ENCODE measurements at regions not wholly inside any gene's neighbourhood (a gene's known extent, or its start where the extent isn't known, plus 50 kb on each side); places are given as distances from the start of the nearest gene placed in this dataset.

- no peak overlapping the region for H3K4me3 ChIP-seq
- no peak for TF ChIP-seq CTCF (IDR thresholded peaks at IDR 0.05)
- no peak overlapping the region for H3K27ac ChIP-seq
Measured at GRCh38 chr5:166992874-166993722, 1298.3 kb upstream of the WWC1 start.

GRCh38 chr5:166994226-166994625 lies 1297.2 kb upstream of the WWC1 start:
- H3K4me3 ChIP-seq = no peak overlapping the region
- no peak for DNase-seq (ENCODE audit: low spot score)
- H3K27ac ChIP-seq = no peak overlapping the region
- H3K36me3 ChIP-seq = no peaks in the 10 kb centered on the region
- H3K9me3 ChIP-seq = no peaks in the 10 kb centered on the region
- no peak for TF ChIP-seq CTCF (IDR thresholded peaks at IDR 0.05)
- H3K27me3 ChIP-seq = no peaks in the 10 kb centered on the region
- peaks cover 0 to 5% of the 10 kb centered on the region in 2 donors for H3K4me1 ChIP-seq

More at GRCh38 chr5:166992874-166993722, 1298.3 kb upstream of the WWC1 start:
- DNase-seq (ENCODE audit: low spot score) = no peak
- Histone ChIP-seq H3K4me1 (peaks cover 0 to 5% of the 10 kb centered on the region in 2 donors), H3K36me3 (no peaks in the 10 kb centered on the region), H3K27me3 (no peaks in the 10 kb centered on the region), H3K9me3 (no peaks in the 10 kb centered on the region)

- H3K36me3 ChIP-seq = no peaks in the 10 kb centered on the region
- no peaks in the 10 kb centered on the region for H3K4me1 ChIP-seq
- no peaks in the 10 kb centered on the region for H3K27me3 ChIP-seq
- no peak for DNase-seq (ENCODE audit: low spot score)
- no peak for TF ChIP-seq CTCF (IDR thresholded peaks at IDR 0.05)
- no peak overlapping the region for H3K27ac ChIP-seq
- H3K4me3 ChIP-seq = no peak overlapping the region
- no peaks in the 10 kb centered on the region for H3K9me3 ChIP-seq
Measured at GRCh38 chr5:167001246-167001645, 1290.2 kb upstream of the WWC1 start.

- no peaks in the 10 kb centered on the region for H3K4me1 ChIP-seq
- no peak overlapping the region for H3K27ac ChIP-seq
- H3K36me3 ChIP-seq = no peaks in the 10 kb centered on the region
- no peak for TF ChIP-seq CTCF (IDR thresholded peaks at IDR 0.05)
- no peak overlapping the region for H3K4me3 ChIP-seq
- no peak for DNase-seq (ENCODE audit: low spot score)
- no peaks in the 10 kb centered on the region for H3K27me3 ChIP-seq
- no peaks in the 10 kb centered on the region for H3K9me3 ChIP-seq
Measured at GRCh38 chr5:167008705-167009104, 1282.7 kb upstream of the WWC1 start.

- Histone ChIP-seq H3K27ac (no peak overlapping the region), H3K4me1 (no peaks in the 10 kb centered on the region), H3K4me3 (no peak overlapping the region), H3K27me3 (no peaks in the 10 kb centered on the region), H3K36me3 (no peaks in the 10 kb centered on the region), H3K9me3 (no peaks in the 10 kb centered on the region)
- TF ChIP-seq CTCF (IDR thresholded peaks at IDR 0.05) = no peak
- no peak for DNase-seq (ENCODE audit: low spot score)
Measured at GRCh38 chr5:167011196-167011595, 1280.2 kb upstream of the WWC1 start.
